Stimulated activated CD4-positive, alpha-beta T cell treated with anti-CD3 and anti-CD28 coated beads, Interleukin-15, amount 100 ng/mL, for 48 hours (primary cell): ENCODE measurements at regions not wholly inside any gene's neighbourhood (a gene's known extent, or its start where the extent isn't known, plus 50 kb on each side); places are given as distances from the start of the nearest gene placed in this dataset.
"Not testable (repeated sequence)": the region's sequence is repeated elsewhere in the genome, so short reads cannot be mapped to it uniquely, and the experiment has no call there.

Experiments used
- DNase-seq, 2 donors: peaks; one replicate each; pipeline ENCODE4 v3.0.0-alpha.2; 2020; ENCODE audit warnings: low read depth in 2 of 2

- no peak for DNase-seq
Observed at GRCh38 chr10:29794776-29795611, 160.2 kb upstream of the SVIL start.

DNA sequence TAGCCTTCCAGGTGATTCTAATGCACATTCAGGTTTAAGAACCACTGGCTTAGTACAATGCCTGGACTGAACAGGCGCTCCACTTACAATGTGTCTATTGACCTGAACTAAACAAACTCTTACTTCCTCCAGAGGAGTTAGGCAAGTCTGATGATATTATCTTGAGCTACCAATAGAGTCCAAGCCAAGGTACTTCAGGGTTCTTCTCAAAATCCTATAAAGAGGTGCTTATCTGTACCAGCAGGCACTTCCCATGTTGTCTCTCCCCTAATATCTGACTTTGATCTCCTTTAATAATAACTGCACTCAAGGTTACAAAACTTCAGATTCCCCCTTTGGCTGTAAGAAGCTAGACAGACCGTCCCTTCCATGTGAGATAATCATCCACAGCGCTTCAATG, 157.0 kb upstream of the SVIL start:
- DNase-seq: no peak

DNA sequence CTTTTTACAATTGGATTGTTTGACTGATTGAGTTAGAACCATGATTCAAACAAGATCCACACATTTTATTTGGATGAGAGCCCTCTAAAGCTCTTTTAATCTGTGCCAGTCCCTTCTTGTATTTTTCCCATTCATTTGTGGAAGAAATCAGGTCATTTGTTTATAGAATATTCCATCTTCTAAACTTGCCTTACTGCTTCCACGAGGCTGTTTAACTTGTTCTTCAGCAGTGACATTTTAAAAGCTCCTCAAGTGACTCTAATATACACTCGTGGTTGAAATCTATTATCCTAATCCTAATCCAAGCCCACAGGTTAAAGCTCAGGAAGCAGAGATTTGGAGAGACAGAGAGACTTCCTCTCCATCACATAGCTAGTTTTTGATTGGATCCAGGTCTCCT, 155.4 kb upstream of the SVIL start:
- no peak for DNase-seq

GRCh38 chr10:29788113-29788512, 153.3 kb upstream of the SVIL start:
- no peak for DNase-seq

GRCh38 chr10:29785701-29786100, 150.9 kb upstream of the SVIL start:
- no peak for DNase-seq

- no peak for DNase-seq
Observed at GRCh38 chr10:29784175-29784773, 149.5 kb upstream of the SVIL start.

DNA sequence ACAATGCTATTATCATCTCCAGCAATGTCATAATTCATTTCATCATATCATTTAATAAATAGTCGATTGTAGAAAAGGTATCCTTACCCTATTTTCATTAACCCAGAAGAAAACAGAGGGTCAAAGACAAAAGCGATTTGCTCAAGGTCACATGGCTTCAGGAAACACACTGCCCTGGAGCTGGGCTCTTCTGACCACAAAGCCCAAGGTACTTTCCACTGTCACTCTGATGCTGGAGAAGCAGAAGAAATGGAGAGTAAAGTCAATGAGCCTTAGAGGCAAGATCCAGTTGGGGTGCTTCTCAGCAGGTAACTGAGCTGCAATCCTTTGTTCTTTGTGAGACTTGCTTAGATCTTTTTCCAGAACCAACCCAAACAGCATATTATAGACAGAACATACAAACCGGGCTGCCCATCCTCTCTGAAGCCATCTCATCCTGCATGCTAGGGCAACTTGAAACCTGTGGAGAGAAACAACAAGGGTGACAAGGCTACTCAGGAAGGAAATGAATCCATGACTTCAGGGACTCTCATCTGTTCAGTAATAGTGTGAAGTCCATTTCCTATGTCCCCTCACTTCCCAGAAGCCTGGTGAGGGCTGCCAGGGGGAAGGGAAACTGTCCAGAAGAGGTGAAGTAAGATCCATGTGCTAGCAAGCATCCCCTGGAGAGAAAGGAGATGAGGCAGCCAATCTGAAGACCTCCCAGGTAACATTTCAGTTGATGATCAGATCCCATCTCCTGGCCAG, 148.6 kb upstream of the SVIL start:
- no peak for DNase-seq

GRCh38 chr10:29780639-29781038, 145.9 kb upstream of the SVIL start:
- DNase-seq: no peak

DNA sequence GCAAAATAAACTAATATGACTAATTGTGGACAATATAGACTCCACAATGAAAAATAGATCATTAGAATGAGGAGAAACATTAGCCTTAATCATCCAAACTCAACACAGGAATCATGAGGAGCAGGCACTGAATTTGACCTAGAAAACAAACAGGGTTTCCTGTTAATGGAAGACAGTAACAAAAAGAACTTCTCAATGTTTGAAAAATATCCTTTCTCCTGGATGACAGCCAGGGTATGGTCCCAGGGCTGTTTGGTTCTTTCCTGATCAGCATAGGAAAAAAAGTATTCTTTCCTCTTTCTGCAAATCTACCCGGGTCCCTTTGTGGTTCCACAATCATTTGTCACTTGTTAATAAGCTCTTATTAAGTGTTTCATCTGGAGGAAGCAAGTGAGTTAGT, 145.3 kb upstream of the SVIL start:
- no peak for DNase-seq

DNA sequence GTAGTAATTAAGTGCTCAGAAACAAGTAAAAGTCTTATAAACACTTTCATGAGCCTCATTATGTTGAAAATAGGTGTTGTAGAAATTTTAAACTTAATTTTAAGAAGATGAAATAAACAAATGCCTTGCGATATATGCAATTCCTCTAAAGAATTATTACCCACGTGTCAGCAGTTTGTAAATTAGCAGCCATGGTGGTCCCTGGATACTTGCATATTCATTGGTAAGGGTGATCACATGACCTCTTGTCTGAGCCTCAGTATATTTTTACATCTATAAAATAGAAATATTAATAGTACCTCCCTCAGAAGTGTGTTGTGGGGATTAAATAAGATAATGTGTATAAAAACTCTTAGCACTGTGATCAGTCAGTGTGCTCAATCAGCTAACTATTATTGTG, 141.5 kb upstream of the SVIL start:
- DNase-seq: no peak

DNA sequence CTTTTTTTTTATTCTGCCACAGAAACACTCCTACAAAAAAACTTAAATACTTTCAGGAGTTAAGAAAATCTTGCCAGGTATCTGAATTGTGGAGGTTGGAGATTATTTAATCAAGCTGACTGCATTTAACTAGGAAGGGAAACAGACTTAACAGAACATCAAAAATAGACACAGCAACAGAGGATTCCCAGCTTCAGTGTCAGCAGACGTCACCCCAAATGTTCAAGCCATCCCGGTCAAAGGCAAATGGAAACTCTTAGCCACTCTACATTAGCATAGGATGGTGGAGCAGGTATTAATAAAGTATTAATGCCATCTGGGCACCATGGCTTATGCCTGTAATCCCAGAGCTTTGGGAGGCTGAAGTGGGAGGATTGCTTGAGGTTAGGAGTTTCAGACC, 139.7 kb upstream of the SVIL start:
- no peak for DNase-seq

DNA sequence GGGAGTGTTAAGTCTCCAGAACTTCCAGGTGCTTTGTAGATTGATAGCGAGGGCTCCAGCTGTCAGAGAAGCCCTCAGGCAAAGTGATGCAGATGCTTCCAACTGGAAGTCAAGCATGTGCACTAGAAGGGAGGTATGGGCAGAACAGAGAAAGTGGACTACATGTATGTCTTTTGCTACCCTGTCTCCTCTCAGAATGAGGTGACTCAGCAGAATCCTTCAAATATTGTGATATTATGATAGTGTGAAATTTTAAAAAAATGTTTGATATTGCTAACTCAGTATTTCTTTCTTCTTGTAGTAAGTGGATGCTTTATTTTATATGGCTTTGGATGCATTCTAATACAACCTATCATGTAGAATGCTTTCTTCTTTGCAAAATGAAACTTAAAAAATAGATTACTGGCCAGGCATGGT, 138.9 kb upstream of the SVIL start:
- no peak for DNase-seq

DNA sequence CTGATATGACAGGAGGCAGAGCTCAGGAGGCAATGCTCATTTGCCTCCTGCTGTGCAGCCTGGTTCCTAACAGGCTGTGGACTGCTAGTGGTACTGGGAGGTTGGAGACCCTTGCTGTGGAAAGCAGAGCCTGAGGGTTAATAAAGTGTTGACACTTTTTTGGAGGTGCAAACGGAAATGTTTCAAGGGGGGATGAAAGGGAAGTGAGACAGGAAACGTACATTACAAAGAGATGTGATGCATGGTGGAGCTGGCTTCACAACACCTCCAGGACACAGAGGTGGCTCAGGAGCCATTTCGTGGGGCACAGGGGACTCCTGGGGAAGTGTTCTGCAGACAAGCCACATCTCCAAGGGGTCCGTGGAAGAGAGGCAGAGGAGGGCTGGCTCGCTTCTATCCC, 137.6 kb upstream of the SVIL start:
- DNase-seq: no peak

DNA sequence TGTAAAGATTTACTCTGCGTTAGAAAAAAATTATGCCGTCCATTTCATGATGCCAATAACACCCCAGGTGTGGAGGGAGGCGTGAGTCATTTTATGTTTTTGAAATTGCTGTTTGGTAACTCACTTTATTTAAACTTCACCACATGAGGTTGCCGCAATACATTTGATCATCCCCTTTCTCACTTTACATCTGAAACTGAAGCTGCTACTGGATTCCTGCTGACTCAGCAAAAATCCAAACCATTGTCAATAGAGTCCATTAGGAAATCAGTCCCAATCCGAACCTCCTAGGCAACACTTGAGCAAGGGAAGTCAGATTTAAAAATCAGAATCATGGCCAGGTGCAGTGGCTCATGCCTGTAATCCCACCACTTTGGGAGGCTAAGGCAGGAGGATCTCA, 136.6 kb upstream of the SVIL start:
- no peak for DNase-seq

DNA sequence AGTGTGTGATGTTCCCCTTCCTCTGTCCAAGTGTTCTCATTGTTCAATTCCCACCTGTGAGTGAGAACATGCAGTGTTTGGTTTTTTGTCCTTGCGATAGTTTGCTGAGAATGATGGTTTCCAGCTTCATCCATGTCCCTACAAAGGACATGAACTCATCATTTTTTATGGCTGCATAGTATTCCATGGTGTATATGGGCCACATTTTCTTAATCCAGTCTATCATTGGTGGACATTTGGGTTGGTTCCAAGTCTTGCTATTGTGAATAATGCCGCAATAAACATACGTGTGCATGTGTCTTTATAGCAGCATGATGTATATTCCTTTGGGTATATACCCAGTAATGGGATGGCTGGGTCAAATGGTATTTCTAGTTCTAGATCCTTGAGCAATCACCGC, 134.5 kb upstream of the SVIL start:
- not testable (repeated sequence) for DNase-seq

GRCh38 chr10:29767968-29768367, 133.2 kb upstream of the SVIL start:
- no peak for DNase-seq

GRCh38 chr10:29766753-29767152, 132.0 kb upstream of the SVIL start:
- no peak for DNase-seq

DNA sequence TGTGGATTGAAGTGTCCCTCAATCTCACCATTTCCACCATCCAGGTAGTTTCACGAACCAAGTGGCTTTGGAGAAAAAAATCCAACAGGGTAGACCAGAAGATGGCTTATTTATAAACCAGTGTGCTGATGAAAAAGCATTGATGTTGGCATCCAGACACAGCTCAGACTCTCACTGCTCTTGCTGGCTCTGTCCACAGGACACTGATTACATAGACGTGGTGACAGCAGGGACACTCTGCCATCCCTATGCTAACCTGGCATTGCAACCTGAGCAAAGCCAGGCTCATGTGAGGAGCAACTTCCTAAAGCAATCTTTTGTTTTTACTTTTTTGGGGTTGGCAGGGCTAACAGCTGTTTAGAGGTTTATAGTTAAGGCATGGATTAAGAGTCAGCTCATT, 130.6 kb upstream of the SVIL start:
- no peak for DNase-seq

GRCh38 chr10:29763396-29763795, 128.6 kb upstream of the SVIL start:
- DNase-seq: no peak

DNA sequence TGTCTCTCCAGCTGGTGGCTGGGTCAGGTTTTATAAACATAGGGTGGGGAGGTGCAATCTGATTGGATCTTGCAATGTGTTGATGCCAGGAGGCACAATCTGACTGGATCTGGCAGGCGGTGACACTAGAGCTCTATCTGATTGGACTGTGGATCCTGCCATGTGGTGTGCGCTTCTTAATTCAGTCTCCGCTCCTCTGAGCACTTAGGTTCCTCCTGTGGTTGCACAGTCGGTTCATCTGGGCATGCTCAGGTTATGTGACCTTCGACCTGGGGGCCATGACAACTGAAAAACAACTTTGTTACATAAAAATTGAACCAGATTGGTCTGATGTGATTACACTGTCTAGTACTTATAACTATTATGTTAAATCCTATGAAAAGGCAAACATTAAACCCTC, 127.1 kb upstream of the SVIL start:
- no peak for DNase-seq

GRCh38 chr10:29760138-29760900, 125.5 kb upstream of the SVIL start:
- DNase-seq: no peak
